GM18861 (cell line): ENCODE measurements at regions not wholly inside any gene's neighbourhood (a gene's known extent, or its start where the extent isn't known, plus 50 kb on each side); places are given as distances from the start of the nearest gene placed in this dataset.
"Not testable (repeated sequence)": the region's sequence is repeated elsewhere in the genome, so short reads cannot be mapped to it uniquely, and the experiment has no call there.

ENCODE experiments used
- ATAC-seq: cut with Tn5 transposase; IDR thresholded peaks from one replicate; pipeline ENCODE4 v1.9.1; 2021; ENCODE audit not compliant: unreplicated experiment

DNA sequence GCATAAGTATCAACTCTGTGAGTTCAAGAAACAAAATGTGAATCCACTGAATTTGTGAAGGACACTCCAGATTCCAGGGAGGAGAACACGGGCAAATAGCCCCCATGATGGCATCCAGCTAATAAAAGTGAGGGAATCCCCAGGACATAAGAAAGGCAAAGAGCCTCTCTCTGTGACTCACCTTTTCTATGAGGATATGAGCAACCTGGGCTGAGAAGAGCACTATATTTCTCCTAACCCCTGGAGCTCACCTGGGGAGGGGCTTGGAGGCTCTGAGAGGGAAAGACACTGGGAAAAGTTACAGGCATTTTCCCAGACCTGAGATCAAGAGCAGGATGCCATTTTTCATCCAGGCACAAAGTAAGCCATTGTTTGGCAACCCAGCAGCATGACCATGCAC lies 1298.8 kb downstream of the PLA2G4A start:
- no peak for ATAC-seq

- no peak for ATAC-seq
Measured at GRCh38 chr1:188128761-188129160, 1300.0 kb downstream of the PLA2G4A start.

GRCh38 chr1:188129856-188130838 lies 1301.4 kb downstream of the PLA2G4A start:
- no peak for ATAC-seq

- no peak for ATAC-seq
Measured at GRCh38 chr1:188137221-188137620, 1308.5 kb downstream of the PLA2G4A start.

DNA sequence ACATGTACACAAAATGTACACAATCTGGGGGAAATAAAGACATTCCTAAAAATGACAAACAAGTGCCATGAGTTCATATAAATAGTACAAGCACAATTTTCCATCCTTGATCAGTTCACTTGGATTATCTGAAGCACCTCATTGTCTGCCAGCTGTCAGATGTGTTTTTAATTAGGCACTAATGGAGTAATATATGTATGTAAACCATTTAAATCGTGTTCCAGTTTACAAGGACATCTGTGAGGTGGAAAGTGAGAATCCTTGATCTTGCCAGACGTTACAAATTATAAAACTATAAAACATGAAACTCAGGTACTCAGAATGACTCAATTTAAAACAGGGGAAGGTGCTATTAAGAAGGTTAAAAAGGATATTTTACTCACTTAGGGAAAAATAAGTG lies 1312.2 kb downstream of the PLA2G4A start:
- ATAC-seq = no peak

DNA sequence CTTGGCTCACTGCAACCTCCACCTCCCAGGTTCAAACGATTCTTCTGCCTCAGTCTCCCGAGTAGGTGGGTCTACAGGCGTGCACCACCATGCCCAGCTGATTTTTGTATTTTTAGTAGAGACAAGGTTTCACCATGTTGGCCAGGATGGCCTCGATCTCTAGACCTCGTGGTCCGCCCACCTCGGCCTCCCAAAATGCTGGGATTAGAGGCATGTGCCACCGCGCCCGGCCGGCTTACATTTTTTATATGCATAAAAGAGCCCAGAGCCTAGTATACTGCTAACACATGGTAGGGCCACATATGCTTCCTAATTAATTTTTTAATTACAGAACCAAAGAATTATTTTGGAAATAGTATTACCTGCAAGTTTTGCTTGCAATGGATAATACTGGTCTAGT lies 1325.4 kb downstream of the PLA2G4A start:
- ATAC-seq = no peak

GRCh38 chr1:188154761-188155160 lies 1326.0 kb downstream of the PLA2G4A start:
- ATAC-seq = no peak

GRCh38 chr1:188155261-188155660 lies 1326.5 kb downstream of the PLA2G4A start:
- no peak for ATAC-seq

DNA sequence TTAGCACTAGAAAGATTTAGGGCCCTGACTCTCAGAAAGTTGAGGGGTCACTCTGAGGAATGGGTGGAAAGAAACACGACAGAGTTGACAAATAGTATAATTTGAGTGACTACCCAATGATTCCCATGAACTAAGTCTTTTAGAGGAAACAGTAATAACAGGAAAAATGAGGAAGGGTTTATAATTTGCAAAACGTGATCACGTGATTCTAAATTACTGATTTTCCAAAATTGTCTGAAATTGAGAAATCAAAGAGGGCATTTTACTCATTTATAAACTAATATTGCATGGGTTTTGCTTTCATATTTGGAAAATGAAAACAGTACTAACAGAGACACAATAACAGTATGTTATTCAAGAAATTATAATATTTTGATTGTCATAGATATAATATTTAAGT lies 1335.7 kb downstream of the PLA2G4A start:
- ATAC-seq = no peak

DNA sequence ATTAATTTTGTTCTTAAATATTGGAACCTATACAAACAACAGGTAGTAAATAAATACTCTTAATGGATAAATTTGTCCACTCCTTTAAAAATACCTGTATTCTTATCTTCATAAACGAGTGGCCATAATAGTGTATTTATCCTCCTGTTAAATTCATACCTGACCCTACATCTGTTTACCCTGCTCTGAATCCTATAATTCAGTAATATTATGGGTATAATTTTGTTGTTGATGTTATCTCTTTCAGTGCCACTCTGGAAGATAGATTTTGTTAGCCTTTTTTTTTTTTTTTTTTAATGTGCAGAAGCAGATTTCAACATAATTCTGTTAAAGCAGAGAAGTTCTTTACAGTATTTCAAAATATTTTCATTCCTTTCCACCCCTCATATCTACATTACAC lies 1337.9 kb downstream of the PLA2G4A start:
- no peak for ATAC-seq

- ATAC-seq = no peak
Measured at GRCh38 chr1:188169971-188170370, 1341.2 kb downstream of the PLA2G4A start.

- ATAC-seq = no peak
Measured at GRCh38 chr1:188170411-188170810, 1341.7 kb downstream of the PLA2G4A start.

DNA sequence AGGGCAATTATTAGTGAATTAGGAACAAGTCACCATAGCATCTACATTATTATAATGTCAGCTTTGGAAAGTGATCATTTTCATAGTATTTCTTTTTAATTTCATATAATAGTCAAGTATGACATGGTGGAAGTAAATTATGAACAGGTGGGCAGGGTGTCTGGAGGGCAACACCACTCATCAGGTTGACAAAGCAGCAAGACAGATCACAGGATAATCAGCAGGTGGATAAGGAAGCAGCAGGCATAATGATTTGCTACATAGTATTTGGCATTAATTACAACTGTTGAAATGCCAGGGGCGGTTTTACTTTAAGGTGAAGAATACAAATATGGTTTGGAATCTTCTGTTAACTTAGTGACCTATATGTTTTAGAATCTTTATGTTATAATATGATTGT lies 1342.2 kb downstream of the PLA2G4A start:
- ATAC-seq = no peak

- not testable (repeated sequence) for ATAC-seq
Measured at GRCh38 chr1:188182063-188182462, 1353.3 kb downstream of the PLA2G4A start.

DNA sequence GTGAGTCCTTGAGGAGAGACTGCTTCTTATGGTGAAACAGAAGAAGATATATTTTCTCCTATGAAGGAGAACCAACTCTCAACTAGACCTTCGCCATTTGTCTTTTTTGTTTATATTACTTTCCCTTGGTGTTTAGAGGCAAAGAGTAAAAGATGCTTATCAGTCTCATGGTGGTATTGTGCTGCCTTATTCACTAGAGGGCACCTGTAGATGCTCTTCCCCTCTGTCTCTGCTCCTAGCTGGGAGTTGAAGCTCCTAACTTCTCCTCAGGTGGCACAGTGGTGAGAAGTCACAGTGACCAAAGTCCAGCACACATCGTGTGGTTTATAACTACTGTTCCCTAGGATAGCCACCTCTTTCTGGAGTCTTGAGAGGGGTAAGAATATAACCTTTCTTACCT lies 1359.6 kb downstream of the PLA2G4A start:
- ATAC-seq = no peak

- ATAC-seq = no peak
Measured at GRCh38 chr1:188194916-188195315, 1366.2 kb downstream of the PLA2G4A start.

GRCh38 chr1:188218289-188218688 lies 1389.5 kb downstream of the PLA2G4A start:
- ATAC-seq = no peak

- no peak for ATAC-seq
Measured at GRCh38 chr1:188220051-188220450, 1391.3 kb downstream of the PLA2G4A start.

- no peak for ATAC-seq
Measured at GRCh38 chr1:188224263-188224662, 1395.5 kb downstream of the PLA2G4A start.

- no peak for ATAC-seq
Measured at GRCh38 chr1:188225975-188226374, 1397.2 kb downstream of the PLA2G4A start.

DNA sequence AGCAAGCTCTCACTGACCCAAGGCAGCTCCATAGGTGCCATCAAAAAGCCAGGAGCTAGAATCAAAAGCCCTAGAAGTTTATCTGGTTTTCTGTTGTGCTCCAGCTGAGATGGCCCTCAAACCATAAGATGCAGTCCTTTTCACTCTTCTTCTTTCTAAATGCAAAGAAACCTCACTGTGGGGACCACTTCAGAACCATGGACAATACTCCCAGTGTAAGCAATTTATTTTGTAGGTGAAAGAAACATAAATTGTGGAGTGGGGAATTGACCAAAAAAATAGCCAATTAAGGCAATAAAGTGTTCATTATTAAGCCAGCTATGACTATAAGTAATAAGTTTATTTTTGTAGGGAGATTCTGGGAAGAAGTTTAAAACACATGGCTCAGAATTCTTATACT lies 1399.9 kb downstream of the PLA2G4A start:
- no peak for ATAC-seq

- ATAC-seq = no peak
Measured at GRCh38 chr1:188237573-188238348, 1409.0 kb downstream of the PLA2G4A start.
